Esophagus muscularis mucosa (tissue), 4 donors: ENCODE measurements at regions not wholly inside any gene's neighbourhood (a gene's known extent, or its start where the extent isn't known, plus 50 kb on each side); places are given as distances from the start of the nearest gene placed in this dataset.

ENCODE experiments used
- DNase-seq: peaks from one replicate; pipeline ENCODE4 v3.0.0-alpha.2; 2017; ENCODE audit errors: extremely low spot score
- H3K27ac ChIP-seq, 4 donors: fragments of 200-600 bp; sonication (generic); replicated peaks in 1 of 4; 1 replicate in 3 of 4; 2 replicates in 1 of 4; pipeline ENCODE4 v1.5.1; 2016 to 2019; ENCODE audit warnings: mild to moderate bottlenecking in 1 of 4
- H3K27me3 ChIP-seq, 4 donors: fragments of 200-600 bp; sonication (generic); one replicate each; pipeline versions ENCODE4 v1.5.1 to v1.6.0; 2016 to 2019
- H3K36me3 ChIP-seq, 4 donors: fragments of 200-600 bp; sonication (generic); one replicate each; pipeline ENCODE4 v1.5.1; 2016 to 2019
- H3K4me1 ChIP-seq, 4 donors: fragments of 200-600 bp; sonication (generic); one replicate each; pipeline ENCODE4 v1.5.1; 2016 to 2019
- H3K4me3 ChIP-seq, 4 donors: fragments of 200-600 bp; sonication (generic); 1 replicate in 2 of 4; 2 replicates in 2 of 4; pipeline ENCODE4 v1.5.1; 2016 to 2019; ENCODE audit warnings: mild to moderate bottlenecking in 4 of 4, moderate library complexity in 1 of 4
- H3K9me3 ChIP-seq, 4 donors: fragments of 200-600 bp; sonication (generic); 1 replicate in 3 of 4; 2 replicates in 1 of 4; pipeline ENCODE4 v1.5.1; 2016 to 2019
- EP300 ChIP-seq: sonication (generic); formaldehyde crosslinking; IDR thresholded peaks from one replicate; pipeline ENCODE4 v1.6.1; 2017; ENCODE audit warnings: antibody characterized with exemption
- POLR2A ChIP-seq: fragments of 450-650 bp; IDR thresholded peaks from one replicate; pipeline ENCODE4 v1.6.1; 2017; ENCODE audit warnings: antibody characterized with exemption, moderate library complexity, mild to moderate bottlenecking, low read depth
- POLR2AphosphoS5 ChIP-seq, 2 donors: sonication (generic); formaldehyde crosslinking; IDR thresholded peaks; one replicate each; pipeline ENCODE4 v1.6.1; 2017; ENCODE audit warnings: antibody characterized with exemption in 2 of 2
- WGBS: methylation state at CpG from one replicate; pipeline ENCODE4 v1.1.5; 2018; 5-methylcytosine and 5-hydroxymethylcytosine counted together
- intact Hi-C: fragments of 100-400 bp; cut with DNase I; formaldehyde crosslinking; loops from one replicate; pipeline ENCODE4 v1.15.1; 2023
- TF ChIP-seq, protein P1 (sequence below), 3 experiments: fragments of 200-600 bp in 2 of 3; fragments of 450-650 bp in 1 of 3; sonication (generic) in 2 of 3; IDR thresholded peaks; one replicate each; pipeline ENCODE4 v1.5.1; 2017 to 2019; ENCODE audit warnings: antibody characterized with exemption in 3 of 3, mild to moderate bottlenecking in 2 of 3, moderate library complexity in 1 of 3

- DNase-seq = no peak
- no peak overlapping the region for H3K27ac ChIP-seq
- H3K9me3 ChIP-seq = no peaks in the 10 kb centered on the region
- H3K36me3 ChIP-seq = no peaks in the 10 kb centered on the region
- WGBS = 94% methylated on average over 1 of the region's 1 CpG
- intact Hi-C loops = no loop called here
- no peaks in the 10 kb centered on the region for H3K27me3 ChIP-seq
- no peaks in the 10 kb centered on the region for H3K4me1 ChIP-seq
- TF ChIP-seq EP300 = no peak
- TF ChIP-seq POLR2A = no peak
- TF ChIP-seq, protein P1, sequence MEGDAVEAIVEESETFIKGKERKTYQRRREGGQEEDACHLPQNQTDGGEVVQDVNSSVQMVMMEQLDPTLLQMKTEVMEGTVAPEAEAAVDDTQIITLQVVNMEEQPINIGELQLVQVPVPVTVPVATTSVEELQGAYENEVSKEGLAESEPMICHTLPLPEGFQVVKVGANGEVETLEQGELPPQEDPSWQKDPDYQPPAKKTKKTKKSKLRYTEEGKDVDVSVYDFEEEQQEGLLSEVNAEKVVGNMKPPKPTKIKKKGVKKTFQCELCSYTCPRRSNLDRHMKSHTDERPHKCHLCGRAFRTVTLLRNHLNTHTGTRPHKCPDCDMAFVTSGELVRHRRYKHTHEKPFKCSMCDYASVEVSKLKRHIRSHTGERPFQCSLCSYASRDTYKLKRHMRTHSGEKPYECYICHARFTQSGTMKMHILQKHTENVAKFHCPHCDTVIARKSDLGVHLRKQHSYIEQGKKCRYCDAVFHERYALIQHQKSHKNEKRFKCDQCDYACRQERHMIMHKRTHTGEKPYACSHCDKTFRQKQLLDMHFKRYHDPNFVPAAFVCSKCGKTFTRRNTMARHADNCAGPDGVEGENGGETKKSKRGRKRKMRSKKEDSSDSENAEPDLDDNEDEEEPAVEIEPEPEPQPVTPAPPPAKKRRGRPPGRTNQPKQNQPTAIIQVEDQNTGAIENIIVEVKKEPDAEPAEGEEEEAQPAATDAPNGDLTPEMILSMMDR (IDR thresholded peaks at IDR 0.05) = no peak
- no peak for TF ChIP-seq POLR2AphosphoS5 (IDR thresholded peaks at IDR 0.05)
- no peak overlapping the region for H3K4me3 ChIP-seq
These were observed 421.5 kb upstream of the CDH10 start for GRCh38 chr5:25066239-25066638.

GRCh38 chr5:25064306-25064705 is 419.5 kb upstream of the CDH10 start:
- Histone ChIP-seq H3K36me3 (no peaks in the 10 kb centered on the region), H3K27ac (no peak overlapping the region), H3K4me1 (no peaks in the 10 kb centered on the region), H3K27me3 (no peaks in the 10 kb centered on the region), H3K9me3 (no peaks in the 10 kb centered on the region), H3K4me3 (no peak overlapping the region)
- no peak for DNase-seq
- intact Hi-C loops = no loop called here
- 94% methylated on average over 5 of the region's 5 CpGs for WGBS
- TF ChIP-seq, protein P1 (IDR thresholded peaks at IDR 0.05) = no peak
- TF ChIP-seq POLR2A (no peak), POLR2AphosphoS5 (IDR thresholded peaks at IDR 0.05) (no peak), EP300 (no peak)

GRCh38 chr5:25060575-25060974 is 415.8 kb upstream of the CDH10 start:
- Histone ChIP-seq H3K9me3 (no peaks in the 10 kb centered on the region), H3K4me3 (no peak overlapping the region), H3K36me3 (no peaks in the 10 kb centered on the region), H3K4me1 (no peaks in the 10 kb centered on the region), H3K27me3 (no peaks in the 10 kb centered on the region), H3K27ac (no peak overlapping the region)
- 78% methylated on average over 2 of the region's 2 CpGs for WGBS
- intact Hi-C loops = no loop called here
- TF ChIP-seq, protein P1 (IDR thresholded peaks at IDR 0.05) = no peak
- TF ChIP-seq POLR2A = no peak
- TF ChIP-seq POLR2AphosphoS5 (IDR thresholded peaks at IDR 0.05) = no peak
- TF ChIP-seq EP300 = no peak
- no peak for DNase-seq

GRCh38 chr5:25056836-25057235 is 412.1 kb upstream of the CDH10 start:
- Histone ChIP-seq H3K27me3 (no peaks in the 10 kb centered on the region), H3K36me3 (no peaks in the 10 kb centered on the region), H3K27ac (no peak overlapping the region), H3K4me3 (no peak overlapping the region), H3K9me3 (no peaks in the 10 kb centered on the region), H3K4me1 (no peaks in the 10 kb centered on the region)
- no peak for TF ChIP-seq POLR2A
- no peak for TF ChIP-seq EP300
- TF ChIP-seq, protein P1 (IDR thresholded peaks at IDR 0.05) = no peak
- no peak for TF ChIP-seq POLR2AphosphoS5 (IDR thresholded peaks at IDR 0.05)
- DNase-seq = no peak
- intact Hi-C loops = no loop called here

DNA sequence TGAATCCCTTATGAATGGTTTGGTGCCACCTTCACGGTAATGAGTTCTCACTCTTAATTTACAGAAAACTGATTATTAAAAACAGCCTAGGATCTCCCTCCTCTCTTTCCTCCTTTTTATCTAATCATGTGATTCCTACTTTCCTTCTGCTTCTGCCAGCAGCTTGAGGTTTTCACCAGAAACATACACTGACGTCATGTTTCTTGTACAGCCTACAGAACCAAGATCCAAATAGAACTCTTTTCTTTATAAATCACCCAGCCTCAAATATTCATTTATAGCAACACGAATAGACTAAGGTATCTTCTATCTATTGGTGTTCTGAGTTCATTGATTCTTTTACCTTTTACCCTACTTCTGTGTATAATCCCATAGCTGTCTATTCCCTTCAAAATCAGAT is 388.9 kb upstream of the CDH10 start:
- no peak for TF ChIP-seq EP300
- TF ChIP-seq POLR2AphosphoS5 (IDR thresholded peaks at IDR 0.05) = no peak
- TF ChIP-seq, protein P1 (IDR thresholded peaks at IDR 0.05) = no peak
- no peak for TF ChIP-seq POLR2A
- 58% methylated on average over 3 of the region's 3 CpGs for WGBS
- Histone ChIP-seq H3K27me3 (no peaks in the 10 kb centered on the region), H3K27ac (no peak overlapping the region), H3K36me3 (no peaks in the 10 kb centered on the region), H3K4me1 (no peaks in the 10 kb centered on the region), H3K4me3 (no peak overlapping the region), H3K9me3 (no peaks in the 10 kb centered on the region)
- intact Hi-C loops = no loop called here
- DNase-seq = no peak
